T47D (cell line): ENCODE measurements at regions not wholly inside any gene's neighbourhood (a gene's known extent, or its start where the extent isn't known, plus 50 kb on each side); places are given as distances from the start of the nearest gene placed in this dataset.
A peak's percentile ranks its signal among the peaks of the same experiment; 100 is the strongest.

Source experiments
- DNase-seq, 2 experiments: peaks; one replicate each; pipeline versions ENCODE4 v3.0.0 to v3.0.0-alpha.2; 2011 to 2012; ENCODE audit warnings: low read depth in 1 of 2, low spot score in 1 of 2
- JUND ChIP-seq: IDR thresholded peaks from 2 replicates; pipeline ENCODE4 v1.6.1; 2012; ENCODE audit warnings: low read depth
- in situ Hi-C: cut with HindIII; loops from 2 replicates; pipeline ENCODE4 v1.10.0; 2016; ENCODE audit warnings: low sequenced_read_pairs, low pct_unique_long_range_greater_than_20kb

- in situ Hi-C loops: no loop called here
- DNase-seq: no peak
- no peak for TF ChIP-seq JUND
These were observed 375.0 kb upstream of the ZEB2 start for GRCh38 chr2:144894612-144895599.

GRCh38 chr2:144893464-144893863 is 373.5 kb upstream of the ZEB2 start:
- DNase-seq: no peak
- in situ Hi-C loops: no loop called here
- TF ChIP-seq JUND: no peak

DNA sequence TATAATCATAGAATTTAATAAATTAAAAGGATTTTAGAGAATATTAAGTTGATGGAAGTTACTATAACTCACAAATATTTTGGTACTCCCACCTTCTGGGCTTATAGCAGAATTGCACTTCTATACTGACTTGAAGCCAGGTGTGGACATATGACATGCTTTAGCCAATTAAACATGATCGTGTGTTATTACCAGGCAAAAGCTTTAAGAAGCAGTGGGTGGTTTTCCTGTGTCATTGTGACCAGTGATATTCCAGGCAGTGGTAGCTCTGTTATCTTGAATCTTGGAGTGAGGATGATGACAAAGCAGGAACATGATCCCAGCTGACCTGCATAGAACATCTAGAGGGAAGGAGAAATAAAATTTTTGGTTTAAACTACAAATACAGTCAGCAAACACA is 370.9 kb upstream of the ZEB2 start:
- DNase-seq: peak; percentile 7 to 60
- no peak for TF ChIP-seq JUND
- in situ Hi-C loops: no loop called here

GRCh38 chr2:144889348-144889747 is 369.4 kb upstream of the ZEB2 start:
- in situ Hi-C loops: no loop called here
- TF ChIP-seq JUND: no peak
- DNase-seq: no peak

GRCh38 chr2:144886862-144887261 is 366.9 kb upstream of the ZEB2 start:
- DNase-seq: no peak
- in situ Hi-C loops: no loop called here
- TF ChIP-seq JUND: no peak

DNA sequence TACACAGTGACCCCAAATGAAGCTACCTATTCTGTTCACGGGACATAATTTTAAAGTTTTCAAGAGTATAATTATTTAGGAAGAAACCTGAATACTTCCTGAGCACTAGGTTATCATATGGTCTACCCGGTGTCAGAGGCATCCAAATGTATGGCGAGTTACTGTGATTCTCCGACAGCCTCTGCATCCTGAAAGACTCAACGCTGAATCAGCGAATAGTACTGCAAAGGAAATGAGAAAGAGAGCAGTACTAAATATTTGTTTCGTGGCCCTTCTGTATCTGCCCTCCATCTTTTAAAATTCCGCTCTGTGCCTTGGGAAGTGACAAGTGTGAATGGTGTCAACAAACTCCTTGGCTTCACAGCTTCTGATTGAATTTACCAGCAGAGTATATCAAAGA is 358.0 kb upstream of the ZEB2 start:
- in situ Hi-C loops: no loop called here
- no peak for TF ChIP-seq JUND
- no peak for DNase-seq

GRCh38 chr2:144876013-144876412 is 356.1 kb upstream of the ZEB2 start:
- DNase-seq: no peak
- in situ Hi-C loops: no loop called here
- no peak for TF ChIP-seq JUND

GRCh38 chr2:144875290-144875969 is 355.5 kb upstream of the ZEB2 start:
- in situ Hi-C loops: no loop called here
- DNase-seq: no peak

GRCh38 chr2:144865670-144866069 is 345.8 kb upstream of the ZEB2 start:
- DNase-seq: no peak
- no peak for TF ChIP-seq JUND
- in situ Hi-C loops: no loop called here

More at GRCh38 chr2:144875290-144875969, 355.5 kb upstream of the ZEB2 start:
- no peak for TF ChIP-seq JUND

DNA sequence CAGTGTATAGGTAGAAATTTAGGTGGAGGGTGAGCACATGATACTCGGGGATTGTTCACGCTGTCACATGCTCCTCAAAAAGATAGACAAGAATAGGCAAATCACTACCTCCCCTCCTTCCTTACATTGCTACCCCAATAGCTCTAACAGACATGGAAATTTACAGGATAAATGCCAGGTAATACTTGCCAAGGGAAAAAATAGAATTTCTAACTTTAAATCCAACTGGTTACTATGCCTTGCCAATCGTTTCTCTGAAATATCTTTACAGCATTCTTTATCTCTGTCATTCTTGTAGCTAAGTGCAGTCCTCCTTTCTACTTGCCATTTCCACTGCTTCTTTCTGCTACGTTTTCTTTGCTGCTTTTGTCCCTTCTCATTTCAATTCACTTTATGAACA is 339.8 kb upstream of the ZEB2 start:
- in situ Hi-C loops: no loop called here
- no peak for TF ChIP-seq JUND
- DNase-seq: no peak

DNA sequence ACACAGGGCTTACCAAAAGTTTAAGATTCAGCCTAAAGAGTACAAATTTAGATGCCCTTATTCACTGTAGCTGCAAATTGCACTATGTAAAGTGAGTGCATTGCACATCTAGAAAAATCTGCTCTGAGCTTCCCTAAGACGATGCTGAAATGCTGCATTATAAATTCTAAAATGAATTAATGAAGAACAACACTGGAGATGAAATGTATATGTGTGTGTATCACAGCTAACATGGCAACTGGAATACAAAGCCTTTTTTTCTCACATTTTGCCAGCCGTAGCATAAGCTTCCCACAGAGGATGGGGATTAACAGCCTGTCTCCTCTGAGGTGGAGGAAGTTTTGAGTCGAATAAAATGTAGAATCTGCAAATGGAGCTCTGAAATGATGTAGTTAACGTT is 338.3 kb upstream of the ZEB2 start:
- no peak for TF ChIP-seq JUND
- no peak for DNase-seq
- in situ Hi-C loops: no loop called here

GRCh38 chr2:144854596-144854995 is 334.7 kb upstream of the ZEB2 start:
- in situ Hi-C loops: no loop called here

GRCh38 chr2:144849612-144850011 is 329.7 kb upstream of the ZEB2 start:
- no peak for DNase-seq
- no peak for TF ChIP-seq JUND
- in situ Hi-C loops: no loop called here

More at GRCh38 chr2:144854596-144854995, 334.7 kb upstream of the ZEB2 start:
- TF ChIP-seq JUND: no peak
- DNase-seq: no peak

- TF ChIP-seq JUND: no peak
- no peak for DNase-seq
- in situ Hi-C loops: no loop called here
These were observed 328.5 kb upstream of the ZEB2 start for GRCh38 chr2:144848423-144848822.
